Neural progenitor cell (in vitro differentiated cells): ENCODE measurements at regions not wholly inside any gene's neighbourhood (a gene's known extent, or its start where the extent isn't known, plus 50 kb on each side); places are given as distances from the start of the nearest gene placed in this dataset.

Experiments
- DNase-seq: peaks from one replicate; pipeline ENCODE4 v3.0.0-alpha.2; 2016; ENCODE audit warnings: low spot score
- H2AFZ ChIP-seq: fragments of 200-600 bp; sonication (generic); replicated peaks from 2 replicates; pipeline ENCODE4 v1.6.1; 2016; ENCODE audit warnings: antibody characterized with exemption
- H3F3A ChIP-seq: fragments of 200-600 bp; sonication (generic); 2 replicates; pipeline ENCODE4 v1.6.1; 2016; ENCODE audit warnings: antibody characterized with exemption, low read depth
- H3K27ac ChIP-seq: fragments of 200-600 bp; sonication (generic); 2 replicates; pipeline ENCODE4 v1.5.1; 2016; ENCODE audit warnings: mild to moderate bottlenecking
- H3K27me3 ChIP-seq: fragments of 200-600 bp; sonication (generic); 2 replicates; pipeline ENCODE4 v1.6.1; 2016; ENCODE audit warnings: mild to moderate bottlenecking, moderate library complexity
- H3K36me3 ChIP-seq: fragments of 200-600 bp; sonication (generic); 2 replicates; pipeline ENCODE4 v1.5.1; 2016
- H3K4me1 ChIP-seq: fragments of 200-600 bp; sonication (generic); 2 replicates; pipeline ENCODE4 v1.6.1; 2016; ENCODE audit warnings: mixed run types
- H3K4me2 ChIP-seq: fragments of 200-600 bp; sonication (generic); 2 replicates; pipeline ENCODE4 v1.6.1; 2016
- H3K4me3 ChIP-seq: fragments of 200-600 bp; sonication (generic); 2 replicates; pipeline ENCODE4 v1.5.1; 2016
- H3K79me2 ChIP-seq: fragments of 200-600 bp; sonication (generic); 2 replicates; pipeline ENCODE4 v1.6.1; 2016; ENCODE audit warnings: low read depth
- H3K9ac ChIP-seq: fragments of 200-600 bp; sonication (generic); 2 replicates; pipeline ENCODE4 v1.6.1; 2016
- H3K9me3 ChIP-seq: fragments of 200-600 bp; sonication (generic); 2 replicates; pipeline ENCODE4 v1.5.1; 2016; ENCODE audit warnings: low read depth
- H4K20me1 ChIP-seq: fragments of 200-600 bp; sonication (generic); 2 replicates; pipeline ENCODE4 v1.6.1; 2016; ENCODE audit warnings: low read depth
- H3K27ac Mint-ChIP-seq: 3 replicates; pipeline ENCODE4 v1.8.0; 2021; ENCODE audit warnings: mixed read lengths
- H3K27me3 Mint-ChIP-seq: 2 replicates; pipeline ENCODE4 v1.8.0; 2022; ENCODE audit warnings: low read depth, mild to moderate bottlenecking, inconsistent platforms, moderate library complexity, mixed read lengths; ENCODE audit not compliant: insufficient read depth
- H3K36me3 Mint-ChIP-seq: 3 replicates; pipeline ENCODE4 v1.8.0; 2021; ENCODE audit warnings: mixed read lengths
- H3K4me1 Mint-ChIP-seq: 3 replicates; pipeline ENCODE4 v1.8.0; 2021; ENCODE audit warnings: mixed read lengths
- H3K4me3 Mint-ChIP-seq: 3 replicates; pipeline ENCODE4 v1.8.0; 2021; ENCODE audit warnings: mild to moderate bottlenecking, moderate library complexity, mixed read lengths
- H3K9me3 Mint-ChIP-seq: 3 replicates; pipeline ENCODE4 v1.8.0; 2020; ENCODE audit warnings: mixed read lengths
- EZH2 ChIP-seq: fragments of 200-600 bp; sonication (generic); IDR thresholded peaks from 2 replicates; pipeline ENCODE4 v1.6.1; 2017; ENCODE audit warnings: antibody characterized with exemption, mild to moderate bottlenecking, moderate library complexity
- EZH2phosphoT487 ChIP-seq: fragments of 200-600 bp; sonication (generic); IDR thresholded peaks from 2 replicates; pipeline ENCODE4 v1.6.1; 2017; ENCODE audit warnings: antibody characterized with exemption
- TF ChIP-seq, protein P1 (sequence below): fragments of 200-600 bp; sonication (generic); IDR thresholded peaks from 2 replicates; pipeline ENCODE4 v1.5.1; 2017; ENCODE audit warnings: antibody characterized with exemption, mild to moderate bottlenecking

DNA sequence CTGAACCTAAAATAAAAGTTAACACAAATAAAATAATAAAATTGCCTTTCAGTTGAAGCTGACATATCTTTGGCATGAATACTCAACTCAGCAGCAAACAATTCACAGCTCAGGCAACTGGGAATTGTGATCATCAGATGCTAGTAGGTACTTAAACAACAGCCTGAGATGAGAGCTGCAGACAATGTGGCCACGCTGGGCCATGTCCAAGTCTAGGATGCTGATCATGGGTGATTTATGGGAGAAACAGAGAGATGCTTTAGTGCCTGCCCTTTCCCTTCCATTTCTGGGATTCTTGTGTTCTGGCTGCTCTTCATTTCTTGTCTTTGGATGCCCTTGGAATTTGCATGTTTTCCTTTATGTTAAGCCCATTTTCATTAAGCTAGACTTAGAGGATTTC lies 212.4 kb upstream of the CWC22 start:
- no peaks in the 10 kb centered on the region for H3K4me1 ChIP-seq
- Mint-ChIP-seq H3K36me3 (no peaks in the 10 kb centered on the region), H3K27me3 (no peaks in the 10 kb centered on the region), H3K27ac (no peak overlapping the region), H3K4me1 (no peaks in the 10 kb centered on the region), H3K4me3 (no peak overlapping the region), H3K9me3 (peaks cover 32% of the 10 kb centered on the region)
- no peaks in the 10 kb centered on the region for H4K20me1 ChIP-seq
- no peak for TF ChIP-seq EZH2phosphoT487
- TF ChIP-seq, protein P1, sequence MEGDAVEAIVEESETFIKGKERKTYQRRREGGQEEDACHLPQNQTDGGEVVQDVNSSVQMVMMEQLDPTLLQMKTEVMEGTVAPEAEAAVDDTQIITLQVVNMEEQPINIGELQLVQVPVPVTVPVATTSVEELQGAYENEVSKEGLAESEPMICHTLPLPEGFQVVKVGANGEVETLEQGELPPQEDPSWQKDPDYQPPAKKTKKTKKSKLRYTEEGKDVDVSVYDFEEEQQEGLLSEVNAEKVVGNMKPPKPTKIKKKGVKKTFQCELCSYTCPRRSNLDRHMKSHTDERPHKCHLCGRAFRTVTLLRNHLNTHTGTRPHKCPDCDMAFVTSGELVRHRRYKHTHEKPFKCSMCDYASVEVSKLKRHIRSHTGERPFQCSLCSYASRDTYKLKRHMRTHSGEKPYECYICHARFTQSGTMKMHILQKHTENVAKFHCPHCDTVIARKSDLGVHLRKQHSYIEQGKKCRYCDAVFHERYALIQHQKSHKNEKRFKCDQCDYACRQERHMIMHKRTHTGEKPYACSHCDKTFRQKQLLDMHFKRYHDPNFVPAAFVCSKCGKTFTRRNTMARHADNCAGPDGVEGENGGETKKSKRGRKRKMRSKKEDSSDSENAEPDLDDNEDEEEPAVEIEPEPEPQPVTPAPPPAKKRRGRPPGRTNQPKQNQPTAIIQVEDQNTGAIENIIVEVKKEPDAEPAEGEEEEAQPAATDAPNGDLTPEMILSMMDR: no peak
- no peak for TF ChIP-seq EZH2
- H3K27ac ChIP-seq: no peak overlapping the region
- DNase-seq: no peak
- H3K4me2 ChIP-seq: no peak overlapping the region
- H3K9ac ChIP-seq: no peak overlapping the region
- no peak overlapping the region for H2AFZ ChIP-seq
- H3K27me3 ChIP-seq: no peaks in the 10 kb centered on the region
- H3F3A ChIP-seq: no peaks in the 10 kb centered on the region
- H3K4me3 ChIP-seq: no peak overlapping the region
- H3K9me3 ChIP-seq: no peaks in the 10 kb centered on the region
- no peaks in the 10 kb centered on the region for H3K36me3 ChIP-seq
- no peaks in the 10 kb centered on the region for H3K79me2 ChIP-seq

DNA sequence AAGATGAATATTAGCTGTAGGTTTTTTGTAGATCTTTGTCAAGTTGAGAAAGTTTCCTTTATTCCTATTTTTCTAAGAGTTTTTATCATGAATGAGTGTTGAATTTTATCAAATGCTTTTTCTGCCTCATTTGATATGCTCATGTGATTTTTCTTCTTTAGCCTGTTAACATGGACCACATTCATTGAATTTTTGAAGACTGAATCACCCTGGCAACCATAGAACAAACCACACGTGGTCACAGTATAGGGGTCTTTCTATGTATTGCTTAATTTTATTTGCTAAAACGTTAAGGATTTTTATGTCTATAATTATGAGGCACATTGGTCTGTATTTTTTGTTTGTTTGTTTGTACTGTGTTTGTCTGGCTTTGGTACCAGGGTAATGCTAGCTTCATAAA lies 201.7 kb upstream of the CWC22 start:
- Mint-ChIP-seq H3K9me3 (peaks cover 13% of the 10 kb centered on the region), H3K4me1 (peaks cover 35% of the 10 kb centered on the region), H3K27me3 (no peaks in the 10 kb centered on the region), H3K4me3 (no peak overlapping the region), H3K36me3 (no peaks in the 10 kb centered on the region), H3K27ac (peak overlapping the region; percentile 61)
- Histone ChIP-seq H3K36me3 (no peaks in the 10 kb centered on the region), H3K4me1 (peaks cover 9% of the 10 kb centered on the region), H3K9me3 (no peaks in the 10 kb centered on the region), H3K79me2 (no peaks in the 10 kb centered on the region), H3K27me3 (no peaks in the 10 kb centered on the region), H2AFZ (no peak overlapping the region), H3K9ac (no peak overlapping the region), H3F3A (no peaks in the 10 kb centered on the region), H3K4me3 (no peak overlapping the region), H3K27ac (no peak overlapping the region), H4K20me1 (no peaks in the 10 kb centered on the region), H3K4me2 (no peak overlapping the region)
- DNase-seq: no peak
- TF ChIP-seq, protein P1: no peak
- no peak for TF ChIP-seq EZH2phosphoT487

DNA sequence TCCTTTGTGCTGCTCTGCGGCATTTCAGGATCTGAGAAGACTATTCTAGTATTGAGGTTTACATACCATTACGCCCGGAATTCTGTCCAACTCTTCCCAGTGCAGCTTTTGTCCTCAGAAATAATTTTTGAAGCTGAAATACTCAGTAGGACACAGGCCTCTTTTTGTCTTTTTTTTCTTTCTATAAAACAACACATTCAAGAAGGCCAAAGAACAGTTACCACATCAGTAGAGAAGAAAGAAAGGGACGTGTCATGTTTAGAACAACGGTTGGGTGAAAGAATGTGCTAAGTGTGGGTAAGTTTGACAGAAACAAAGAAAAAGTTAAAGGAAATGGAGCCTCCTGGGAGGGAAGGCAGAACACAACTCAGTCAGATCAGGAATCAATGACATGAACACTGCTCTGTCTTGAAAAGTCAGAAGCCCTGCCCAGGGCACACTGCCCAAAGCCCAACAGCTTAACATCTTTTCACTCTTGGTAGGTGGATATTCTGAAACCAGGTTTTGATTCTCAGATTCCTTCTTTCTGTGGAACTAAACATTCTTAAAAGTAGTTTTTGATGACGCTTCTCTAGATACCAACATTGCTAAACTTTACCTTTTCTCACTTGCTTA lies 198.6 kb upstream of the CWC22 start:
- H3K4me3 ChIP-seq: no peak overlapping the region
- H3K4me2 ChIP-seq: no peak overlapping the region
- Mint-ChIP-seq H3K36me3 (no peaks in the 10 kb centered on the region), H3K9me3 (peaks cover 13% of the 10 kb centered on the region), H3K4me3 (no peak overlapping the region), H3K27ac (peak overlapping the region; percentile 96), H3K4me1 (peaks cover 52% of the 10 kb centered on the region), H3K27me3 (no peaks in the 10 kb centered on the region)
- TF ChIP-seq EZH2phosphoT487: no peak
- no peak for TF ChIP-seq EZH2
- TF ChIP-seq, protein P1: no peak
- no peaks in the 10 kb centered on the region for H3F3A ChIP-seq
- H3K36me3 ChIP-seq: no peaks in the 10 kb centered on the region
- H3K79me2 ChIP-seq: no peaks in the 10 kb centered on the region
- peak; percentile 13 for DNase-seq
- H2AFZ ChIP-seq: peak overlapping the region; percentile 92
- no peaks in the 10 kb centered on the region for H4K20me1 ChIP-seq
- H3K9me3 ChIP-seq: no peaks in the 10 kb centered on the region
- peaks cover 9% of the 10 kb centered on the region for H3K4me1 ChIP-seq
- no peak overlapping the region for H3K27ac ChIP-seq
- no peaks in the 10 kb centered on the region for H3K27me3 ChIP-seq
- no peak overlapping the region for H3K9ac ChIP-seq
